ENCODE measurements at regions not wholly inside any gene's neighbourhood (a gene's known extent, or its start where the extent isn't known, plus 50 kb on each side); places are given as distances from the start of the nearest gene placed in this dataset.

GRCh38 chr18:78242254-78242643 lies 737.4 kb upstream of the SALL3 start:
- no peak for TF ChIP-seq POLR2A (IDR thresholded peaks at IDR 0.05)
- no peak for TF ChIP-seq CTCF (IDR thresholded peaks at IDR 0.05)

Measured in heart left ventricle (tissue), 13 donors.